Pons (tissue), 1 donor: ENCODE measurements at regions not wholly inside any gene's neighbourhood (a gene's known extent, or its start where the extent isn't known, plus 50 kb on each side); places are given as distances from the start of the nearest gene placed in this dataset.
"Not testable (repeated sequence)": the region's sequence is repeated elsewhere in the genome, so short reads cannot be mapped to it uniquely, and the experiment has no call there.

Experiments
- DNase-seq: peaks from one replicate; pipeline ENCODE4 v3.0.0-alpha.2; 2016; ENCODE audit warnings: low spot score

DNA sequence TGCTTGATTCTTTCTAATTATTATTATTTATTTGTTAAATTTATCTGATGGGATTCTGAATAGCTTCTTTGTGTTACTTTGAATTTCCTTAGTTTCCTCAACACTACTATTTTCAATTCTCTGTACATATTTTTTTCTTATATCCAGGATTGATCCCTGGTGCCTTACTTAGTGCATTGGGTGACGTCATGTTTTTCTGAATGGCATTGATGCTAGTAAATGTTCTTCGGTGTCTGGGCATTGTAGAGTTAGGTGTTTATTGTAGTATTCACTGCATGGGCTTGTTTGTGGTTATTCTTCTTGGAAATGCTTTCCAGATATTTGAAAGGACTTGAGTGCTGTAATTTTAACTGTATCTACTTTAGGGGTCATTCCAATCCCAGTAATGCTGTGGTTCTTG, 938.1 kb downstream of the FAM133A start:
- DNase-seq, result no peak

- DNase-seq, result no peak
Measured at GRCh38 chrX:94633237-94633636, 959.2 kb downstream of the FAM133A start.

DNA sequence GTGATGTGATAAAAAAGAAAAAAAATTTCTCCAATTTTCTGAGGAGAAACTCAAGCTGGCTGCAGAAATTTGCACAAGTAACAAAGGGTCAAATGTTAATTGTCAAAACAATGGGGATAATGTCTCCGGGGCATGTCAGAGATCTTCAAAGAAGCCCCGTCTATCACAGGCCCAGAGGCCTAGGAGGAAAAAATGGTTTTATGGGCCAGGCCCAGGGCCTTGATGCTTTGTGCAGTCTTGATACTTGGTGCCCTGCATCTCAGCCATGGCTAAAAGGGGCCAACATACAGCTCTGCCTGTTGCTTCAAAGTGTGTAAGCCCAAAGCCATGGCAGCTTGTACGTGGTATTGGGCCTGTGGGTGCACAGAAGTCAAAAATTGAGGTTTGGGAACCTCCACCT, 961.0 kb downstream of the FAM133A start:
- DNase-seq, result no peak

- no peak for DNase-seq
Measured at GRCh38 chrX:94645726-94646125, 971.7 kb downstream of the FAM133A start.

- no peak for DNase-seq
Measured at GRCh38 chrX:94655180-94655579, 981.2 kb downstream of the FAM133A start.

- no peak for DNase-seq
Measured at GRCh38 chrX:94662689-94663088, 988.7 kb downstream of the FAM133A start.

GRCh38 chrX:94676285-94676684, 1002.3 kb downstream of the FAM133A start:
- no peak for DNase-seq

DNA sequence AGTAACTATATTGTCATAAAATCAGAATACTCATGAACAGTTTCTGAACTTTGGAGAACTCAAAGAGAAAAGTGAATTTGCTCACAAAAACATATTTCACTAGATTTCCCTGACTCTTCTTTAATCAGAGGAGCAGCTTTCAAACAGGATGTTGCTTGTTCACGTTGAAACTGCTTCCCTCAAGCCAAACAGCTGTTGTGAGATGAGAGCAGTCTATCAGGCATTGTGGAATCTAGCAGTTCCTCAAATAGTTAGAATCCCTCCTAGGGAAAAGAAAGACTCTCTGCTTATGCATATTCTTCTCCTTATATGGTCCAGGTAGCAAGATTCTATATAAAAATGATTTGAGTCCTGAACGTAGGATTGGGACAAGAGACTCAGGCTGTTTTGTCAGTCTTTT, 1012.1 kb downstream of the FAM133A start:
- no peak for DNase-seq

DNA sequence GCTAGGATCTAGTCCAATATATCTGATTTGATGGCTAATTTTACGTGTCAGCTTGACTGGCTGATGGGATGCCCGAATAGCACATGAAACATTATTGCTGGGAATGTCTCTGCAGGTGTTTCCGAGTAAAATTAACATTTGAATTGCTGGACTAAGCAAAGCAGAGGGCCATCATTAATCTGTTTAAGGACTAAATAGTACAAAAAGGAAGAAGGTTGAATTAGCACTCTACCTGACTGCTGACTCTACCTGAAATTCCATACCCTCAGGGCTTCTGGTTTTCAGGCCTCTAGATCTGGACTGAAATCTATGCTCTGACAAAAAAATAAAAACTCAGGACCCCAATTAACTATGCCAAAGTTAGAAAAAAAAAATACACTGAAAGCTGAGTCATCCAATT, 1021.9 kb downstream of the FAM133A start:
- DNase-seq, result no peak

DNA sequence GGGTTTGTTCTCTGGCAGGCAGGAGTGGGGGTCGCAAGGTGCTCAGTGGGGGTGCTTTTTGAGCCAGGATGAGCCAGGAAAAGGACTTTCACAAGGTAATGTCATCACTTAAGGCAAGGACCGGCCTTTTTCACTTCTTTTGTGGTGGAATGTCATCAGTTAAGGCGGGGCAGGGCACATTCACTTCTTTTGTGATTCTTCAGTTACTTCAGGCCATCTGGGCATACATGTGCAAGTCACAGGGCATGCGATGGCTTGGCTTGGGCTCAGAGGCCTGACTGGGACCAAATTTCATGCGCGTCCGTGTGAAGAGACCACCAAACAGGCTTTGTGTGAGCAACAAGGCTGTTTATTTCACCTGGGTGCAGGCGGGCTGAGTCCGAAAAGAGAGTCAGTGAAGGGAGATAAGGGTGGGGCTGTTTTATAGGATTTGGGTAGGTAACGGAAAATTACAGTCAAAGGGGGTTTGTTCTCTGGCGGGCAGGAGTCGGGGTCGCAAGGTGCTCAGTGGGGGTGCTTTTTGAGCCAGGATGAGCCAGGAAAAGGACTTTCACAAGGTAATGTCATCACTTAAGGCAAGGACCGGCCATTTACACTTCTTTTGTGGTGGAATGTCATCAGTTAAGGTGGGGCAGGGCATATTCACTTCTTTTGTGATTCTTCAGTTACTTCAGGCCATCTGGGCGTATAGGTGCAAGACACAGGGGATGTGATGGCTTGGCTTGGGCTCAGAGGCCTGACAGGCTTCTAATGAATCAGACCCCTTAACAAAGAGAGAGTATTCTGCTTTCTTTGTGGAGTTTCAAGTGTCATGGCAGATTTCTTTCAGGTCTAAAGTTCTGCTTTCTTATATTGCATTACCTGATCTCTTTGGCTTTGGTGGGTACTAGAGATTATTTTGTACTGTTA, 1030.6 kb downstream of the FAM133A start:
- not testable (repeated sequence) for DNase-seq

DNA sequence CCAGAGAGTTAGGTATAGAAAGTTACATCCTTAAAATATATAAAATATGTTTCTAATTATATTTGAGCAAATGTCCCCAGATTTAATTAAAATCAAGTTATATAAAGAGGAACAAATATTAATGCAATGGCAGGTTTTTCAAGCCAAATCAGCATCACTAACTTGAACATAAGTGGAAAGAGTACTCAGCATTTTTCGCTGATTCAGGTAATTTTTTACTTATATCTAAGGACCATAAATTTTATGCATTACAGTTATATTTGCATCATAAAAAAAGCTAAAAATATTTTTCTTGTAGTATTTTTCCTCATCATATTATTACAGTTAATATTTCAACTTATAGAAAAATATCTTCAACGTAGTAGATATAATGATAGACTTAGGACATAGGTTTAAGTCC, 1047.4 kb downstream of the FAM133A start:
- DNase-seq, result no peak

DNA sequence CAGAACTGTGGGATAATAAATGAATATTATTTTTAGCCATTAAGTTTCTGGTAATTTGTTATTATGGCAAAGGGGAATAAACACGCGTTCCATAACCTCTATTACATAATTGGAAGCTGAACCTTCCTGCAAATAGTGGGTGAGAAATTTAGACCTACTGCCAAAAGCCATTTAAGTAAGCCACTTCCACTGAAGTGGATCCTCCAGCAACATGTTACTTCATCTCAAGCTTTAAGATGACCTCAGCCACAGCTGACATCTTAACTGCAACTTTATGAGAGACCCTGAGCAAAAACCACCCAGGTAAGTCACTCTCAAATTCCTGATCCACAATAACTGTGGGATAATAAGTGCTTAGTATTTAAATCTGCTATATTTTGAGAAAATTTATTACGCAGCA, 1048.6 kb downstream of the FAM133A start:
- no peak for DNase-seq

DNA sequence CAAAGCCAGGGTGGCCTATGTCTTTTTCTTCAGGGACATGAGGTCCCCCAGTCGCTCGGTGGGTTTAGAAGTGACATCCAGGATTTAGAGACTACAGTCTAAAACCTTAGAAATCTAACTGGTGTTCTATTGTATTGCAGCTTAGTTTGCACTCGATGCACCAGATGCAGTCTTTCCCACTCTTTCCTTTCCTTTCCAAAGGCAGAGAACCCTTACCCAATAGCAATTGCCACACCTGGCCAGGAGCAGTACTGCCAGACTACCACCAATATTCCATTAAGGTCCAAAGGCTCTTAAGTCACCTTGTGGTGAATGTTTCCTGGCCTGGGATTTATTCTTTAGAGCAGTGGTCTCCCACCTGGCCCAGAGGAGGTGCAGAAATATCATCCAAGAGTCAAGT, 1068.8 kb downstream of the FAM133A start:
- DNase-seq, result no peak

- no peak for DNase-seq
Measured at GRCh38 chrX:94743478-94743877, 1069.5 kb downstream of the FAM133A start.

GRCh38 chrX:94744786-94745185, 1070.8 kb downstream of the FAM133A start:
- no peak for DNase-seq

GRCh38 chrX:94751611-94752010, 1077.6 kb downstream of the FAM133A start:
- DNase-seq, result no peak

DNA sequence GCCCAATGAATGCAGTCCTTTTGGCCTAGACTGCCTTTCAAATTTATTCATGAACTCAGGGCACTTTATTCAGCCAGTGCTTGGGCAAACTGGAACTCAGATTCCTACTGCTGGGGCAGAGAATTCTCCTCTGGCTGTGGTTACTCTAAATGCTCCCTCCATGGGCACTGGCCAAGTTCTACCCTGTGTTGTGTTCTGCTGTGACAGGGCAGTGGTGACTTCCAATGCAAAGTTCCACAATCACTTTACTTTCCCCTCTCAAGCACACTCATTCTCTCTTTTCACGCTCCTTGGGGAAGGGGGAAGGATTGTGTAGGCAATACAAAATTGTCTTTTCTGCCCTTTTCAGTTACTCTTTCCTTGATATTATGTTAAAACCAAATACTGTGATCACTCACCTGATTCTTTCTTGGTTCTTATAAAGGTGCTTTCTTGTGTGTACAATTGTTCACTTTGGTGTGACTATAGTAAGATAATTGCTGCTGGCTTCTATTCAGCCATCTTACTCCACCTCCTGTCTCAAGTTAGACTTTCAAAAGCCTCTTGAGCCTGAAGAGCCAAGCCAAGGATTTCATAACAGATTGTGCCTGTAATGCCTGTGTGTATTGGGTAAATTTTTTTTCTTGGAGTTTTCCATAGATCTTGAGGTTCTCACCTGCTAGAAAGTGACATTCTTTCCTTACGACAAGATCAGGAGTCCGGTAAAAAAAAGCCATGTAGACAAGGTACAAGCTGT, 1078.6 kb downstream of the FAM133A start:
- DNase-seq, result no peak

- no peak for DNase-seq
Measured at GRCh38 chrX:94758130-94758529, 1084.1 kb downstream of the FAM133A start.

DNA sequence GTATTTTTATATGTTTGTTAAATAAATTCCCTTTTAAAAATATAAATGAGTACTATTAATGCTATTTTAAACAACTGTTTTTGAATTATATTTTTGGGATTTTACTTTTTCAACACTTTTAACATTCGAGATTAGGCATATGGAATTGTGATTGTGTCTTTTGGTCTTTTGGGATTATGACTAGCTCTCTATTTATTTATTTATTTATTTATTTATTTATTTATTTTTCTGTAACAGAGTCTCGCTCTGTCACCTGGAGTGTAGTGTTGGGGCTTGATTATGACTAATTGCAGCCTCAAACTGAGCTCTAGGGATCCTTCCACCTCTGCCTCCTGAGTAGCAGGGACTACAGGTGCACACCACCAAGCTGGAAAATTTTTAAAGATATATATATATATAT, 1101.6 kb downstream of the FAM133A start:
- no peak for DNase-seq

GRCh38 chrX:94813541-94813940, 1139.5 kb downstream of the FAM133A start:
- DNase-seq, result no peak

DNA sequence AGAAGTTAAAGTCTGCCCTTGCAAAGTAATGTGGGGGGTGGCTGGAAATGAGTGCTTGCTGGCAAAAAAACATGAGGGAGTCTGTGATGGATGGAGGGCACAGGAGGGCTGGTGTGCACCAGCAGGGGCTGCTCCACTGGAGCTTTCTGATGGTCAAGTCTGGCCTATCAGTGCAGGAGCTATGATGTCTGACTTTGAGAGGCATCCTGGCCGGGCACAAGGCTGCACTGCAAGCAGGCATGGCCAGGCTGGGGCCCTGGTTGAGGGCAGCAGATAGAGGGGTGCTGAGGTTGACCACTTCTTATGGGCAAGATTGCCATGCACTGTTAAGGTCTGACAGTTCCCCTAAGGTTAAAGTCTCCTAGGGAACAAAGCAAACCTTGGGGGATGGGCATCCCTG, 1140.2 kb downstream of the FAM133A start:
- no peak for DNase-seq

- DNase-seq, result no peak
Measured at GRCh38 chrX:94830717-94831116, 1156.7 kb downstream of the FAM133A start.

GRCh38 chrX:94831364-94831763, 1157.4 kb downstream of the FAM133A start:
- peak; percentile 24 for DNase-seq
